CD4-positive, alpha-beta T cell (primary cell): ENCODE measurements at regions not wholly inside any gene's neighbourhood (a gene's known extent, or its start where the extent isn't known, plus 50 kb on each side); places are given as distances from the start of the nearest gene placed in this dataset.

Source experiments
- ATAC-seq: fragments of 200-7000 bp; cut with Tn5 transposase; one replicate; pipeline ENCODE4 v1.10.0; 2022; ENCODE audit warnings: mild to moderate bottlenecking; ENCODE audit not compliant: poor library complexity
- CTCF ChIA-PET: fragments of 350-600 bp; sonication (Branson Sonifier 250); formaldehyde crosslinking; loops from one replicate; lab custom pipeline; 2021; ENCODE audit warnings: antibody characterized with exemption, inconsistent platforms; lab: Charles Lee
- POLR2A ChIA-PET: fragments of 350-600 bp; sonication (Branson Sonifier 250); formaldehyde crosslinking; loops from one replicate; lab custom pipeline; 2021; ENCODE audit warnings: antibody characterized with exemption, inconsistent platforms; lab: Charles Lee
- DNase-seq, 14 experiments: peaks; one replicate each; pipeline ENCODE4 v3.0.0-alpha.2; 2013 to 2020; ENCODE audit warnings: mixed read lengths in 2 of 14
- H3K27ac ChIP-seq, 2 donors: one replicate each; pipeline versions ENCODE4 v1.5.1 to v1.7.0; 2013; ENCODE audit warnings: low read length in 2 of 2, low read depth in 1 of 2, mild to moderate bottlenecking in 1 of 2
- H3K27me3 ChIP-seq, 2 experiments: 1 replicate in 1 of 2; 2 replicates in 1 of 2; pipeline versions ENCODE4 v1.6.1 to v1.7.0; 2013; ENCODE audit warnings: low read length in 2 of 2, control low read depth in 1 of 2, mild to moderate bottlenecking in 1 of 2, moderate library complexity in 1 of 2; ENCODE audit not compliant: insufficient read depth in 2 of 2, control insufficient read depth in 1 of 2
- H3K36me3 ChIP-seq: one replicate; pipeline ENCODE4 v1.6.1; 2013; ENCODE audit warnings: low read length, control low read depth; ENCODE audit not compliant: insufficient read depth
- H3K4me1 ChIP-seq: one replicate; pipeline ENCODE4 v1.6.1; 2013; ENCODE audit warnings: low read length, control low read depth; ENCODE audit not compliant: insufficient read depth
- H3K4me3 ChIP-seq: one replicate; pipeline ENCODE4 v1.5.1; 2013; ENCODE audit warnings: mild to moderate bottlenecking, low read length, moderate library complexity
- H3K9me3 ChIP-seq, 2 experiments: 1 replicate in 1 of 2; 2 replicates in 1 of 2; pipeline versions ENCODE4 v1.6.1 to v1.7.0; 2013; ENCODE audit warnings: low read length in 2 of 2, mild to moderate bottlenecking in 2 of 2, control low read depth in 1 of 2, moderate library complexity in 1 of 2; ENCODE audit not compliant: control insufficient read depth in 1 of 2, insufficient read depth in 1 of 2
- H3K27ac Mint-ChIP-seq: one replicate; pipeline ENCODE4 v1.8.0; 2020; ENCODE audit warnings: mixed read lengths
- H3K27me3 Mint-ChIP-seq: one replicate; pipeline ENCODE4 v1.8.0; 2021; ENCODE audit warnings: mixed read lengths
- H3K36me3 Mint-ChIP-seq: one replicate; pipeline ENCODE4 v1.8.0; 2021; ENCODE audit warnings: low read depth, mixed read lengths
- H3K4me1 Mint-ChIP-seq: one replicate; pipeline ENCODE4 v1.8.0; 2021; ENCODE audit warnings: low read depth, mixed read lengths
- H3K4me3 Mint-ChIP-seq: one replicate; pipeline ENCODE4 v1.8.0; 2020; ENCODE audit warnings: mild to moderate bottlenecking, mixed read lengths
- H3K9me3 Mint-ChIP-seq: one replicate; pipeline ENCODE4 v1.8.0; 2020; ENCODE audit warnings: mixed read lengths
- CTCF ChIP-seq: fragments of 200-600 bp; IDR thresholded peaks from one replicate; pipeline ENCODE4 v1.8.0; 2022; ENCODE audit warnings: antibody characterized with exemption, mild to moderate bottlenecking
- intact Hi-C, 2 experiments: fragments of 100-400 bp; cut with DNase I in 1 of 2; cut with micrococcal nuclease in 1 of 2; formaldehyde crosslinking; loops; one replicate each; pipeline versions ENCODE4 v1.15.1 to v1.9.0; 2023 to 2025; cut with DNase I, micrococcal nuclease

- no peaks in the 10 kb centered on the region for H3K27me3 ChIP-seq
- peaks cover 8% of the 10 kb centered on the region for H3K4me1 ChIP-seq
- H3K36me3 Mint-ChIP-seq, result peaks cover 4% of the 10 kb centered on the region
- H3K4me3 ChIP-seq, result no peak overlapping the region
- ChIA-PET CTCF (interaction anchor here (0.9 to 1.5 kb wide), 2 partner anchors 13 to 353 kb away, joined by 4 read pairs; no protein-coding TSS in a partner anchor), POLR2A (interaction anchor here (0.6 to 0.8 kb wide), 3 partner anchors 23 to 1575 kb away, joined by 3 to 4 read pairs (median 4); no protein-coding TSS in a partner anchor)
- DNase-seq, result no peak
- H3K27ac ChIP-seq, result no peak overlapping the region
- intact Hi-C loops, result loop anchor here in 1 of 2 experiments (5.0 kb wide), 1 partner anchor 82 kb away; no protein-coding TSS in a partner anchor
- H3K27me3 Mint-ChIP-seq, result no peaks in the 10 kb centered on the region
- ATAC-seq, result no peak
- no peaks in the 10 kb centered on the region for H3K9me3 Mint-ChIP-seq
- peak overlapping the region; percentile 24 for H3K27ac Mint-ChIP-seq
- no peak overlapping the region for H3K4me3 Mint-ChIP-seq
- TF ChIP-seq CTCF, result no peak
- H3K9me3 ChIP-seq, result no peaks in the 10 kb centered on the region
- peaks cover 36% of the 10 kb centered on the region for H3K4me1 Mint-ChIP-seq
- no peaks in the 10 kb centered on the region for H3K36me3 ChIP-seq
These were observed 828.3 kb downstream of the VRK1 start for GRCh38 chr14:97625477-97625876.

- no peak for ATAC-seq
- H3K27me3 Mint-ChIP-seq, result no peaks in the 10 kb centered on the region
- H3K36me3 Mint-ChIP-seq, result no peaks in the 10 kb centered on the region
- Histone ChIP-seq H3K4me1 (peaks cover 5% of the 10 kb centered on the region), H3K9me3 (no peaks in the 10 kb centered on the region), H3K27ac (no peak overlapping the region), H3K27me3 (no peaks in the 10 kb centered on the region), H3K4me3 (no peak overlapping the region), H3K36me3 (no peaks in the 10 kb centered on the region)
- ChIA-PET CTCF (interaction anchor here (1.5 kb wide), 1 partner anchor 352 kb away, joined by 4 read pairs; no protein-coding TSS in a partner anchor), POLR2A (interaction anchor here (0.6 to 0.8 kb wide), 3 partner anchors 23 to 93 kb away, joined by 3 to 4 read pairs (median 4); no protein-coding TSS in a partner anchor)
- intact Hi-C loops, result loop anchor here in 1 of 2 experiments (5.0 kb wide), 1 partner anchor 81 kb away; no protein-coding TSS in a partner anchor
- no peaks in the 10 kb centered on the region for H3K9me3 Mint-ChIP-seq
- no peak for TF ChIP-seq CTCF
- no peak overlapping the region for H3K4me3 Mint-ChIP-seq
- H3K27ac Mint-ChIP-seq, result no peak overlapping the region
- no peak for DNase-seq
- H3K4me1 Mint-ChIP-seq, result peaks cover 30% of the 10 kb centered on the region
These were observed 828.9 kb downstream of the VRK1 start for GRCh38 chr14:97626088-97626487.

- Histone ChIP-seq H3K27me3 (no peaks in the 10 kb centered on the region), H3K27ac (no peak overlapping the region), H3K36me3 (no peaks in the 10 kb centered on the region), H3K4me3 (no peak overlapping the region), H3K4me1 (peaks cover 5% of the 10 kb centered on the region), H3K9me3 (no peaks in the 10 kb centered on the region)
- TF ChIP-seq CTCF, result no peak
- intact Hi-C loops, result no loop called here
- no peak overlapping the region for H3K27ac Mint-ChIP-seq
- ChIA-PET CTCF (no interaction called here), POLR2A (no interaction called here)
- H3K36me3 Mint-ChIP-seq, result no peaks in the 10 kb centered on the region
- ATAC-seq, result no peak
- H3K4me3 Mint-ChIP-seq, result no peak overlapping the region
- H3K27me3 Mint-ChIP-seq, result no peaks in the 10 kb centered on the region
- peaks cover 39% of the 10 kb centered on the region for H3K4me1 Mint-ChIP-seq
- no peak for DNase-seq
- H3K9me3 Mint-ChIP-seq, result no peaks in the 10 kb centered on the region
These were observed 833.1 kb downstream of the VRK1 start for GRCh38 chr14:97630249-97630648.
